ENCODE measurements at regions not wholly inside any gene's neighbourhood (a gene's known extent, or its start where the extent isn't known, plus 50 kb on each side); places are given as distances from the start of the nearest gene placed in this dataset.

DNA sequence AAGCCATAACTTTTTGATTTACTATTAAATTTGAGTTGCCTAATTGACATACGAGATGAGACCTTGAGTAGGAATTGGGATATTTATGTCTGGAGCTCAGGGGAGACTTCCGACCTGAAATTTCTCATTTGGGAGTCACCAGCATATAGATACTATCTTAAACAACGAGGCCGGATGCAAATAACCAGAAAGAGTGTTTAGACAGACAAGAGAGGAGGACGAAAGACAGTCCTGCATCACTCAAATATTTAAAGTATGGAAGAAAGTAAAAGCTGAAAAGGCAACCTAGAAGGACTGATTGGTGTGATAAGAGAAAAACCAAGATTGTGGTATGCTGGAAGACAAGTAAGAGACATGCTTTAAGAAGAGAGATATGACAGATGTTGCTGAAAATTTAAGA is 675.0 kb upstream of the NUDT12 start:
- intact Hi-C loops (cut with DNase I; ENCODE audit: low total_unique reads), result no loop called here

DNA sequence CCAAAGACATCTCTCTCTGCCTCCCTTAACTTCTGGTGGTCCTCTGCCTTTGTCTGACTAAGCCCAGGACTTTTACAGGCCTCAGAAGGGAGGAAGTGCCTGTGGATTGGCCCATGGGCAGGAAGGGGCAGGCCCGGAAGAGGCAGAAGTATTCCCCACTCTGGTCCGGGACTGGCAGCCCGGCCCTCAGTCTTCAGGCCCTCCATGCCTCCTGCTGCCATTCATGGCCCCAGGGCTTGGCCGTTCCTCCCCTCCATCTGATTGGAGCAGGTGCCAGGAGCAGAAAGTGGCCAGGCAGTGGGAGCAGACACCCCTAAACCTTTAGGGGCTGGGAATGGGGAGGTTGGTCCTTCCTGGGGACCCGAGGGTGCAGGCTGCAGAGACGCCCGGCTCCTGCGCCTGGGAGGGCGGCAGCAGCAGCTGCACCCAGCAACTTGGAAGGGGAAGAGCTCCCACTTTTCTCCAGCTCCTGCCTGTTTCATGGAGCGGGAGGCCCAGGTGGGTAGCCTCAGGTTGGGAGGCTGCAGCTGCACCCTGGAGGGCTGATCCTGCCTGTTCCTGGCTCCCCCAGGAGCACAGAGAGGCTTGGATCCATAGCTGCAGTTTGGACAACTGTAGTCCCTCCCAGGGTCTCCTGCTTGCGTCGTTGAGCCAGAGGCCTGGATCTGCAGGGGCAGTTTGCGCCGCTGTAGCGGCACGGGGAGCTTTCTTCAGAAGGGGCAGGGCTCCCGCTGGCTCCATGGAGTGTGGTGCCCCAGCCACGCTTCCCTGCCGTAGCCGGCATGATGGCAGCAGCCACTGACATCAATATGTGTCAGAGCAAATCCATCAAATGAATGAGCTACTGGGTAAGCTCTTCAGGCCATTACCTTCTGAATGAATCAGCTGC is 661.5 kb upstream of the NUDT12 start:
- TF ChIP-seq, protein P1, sequence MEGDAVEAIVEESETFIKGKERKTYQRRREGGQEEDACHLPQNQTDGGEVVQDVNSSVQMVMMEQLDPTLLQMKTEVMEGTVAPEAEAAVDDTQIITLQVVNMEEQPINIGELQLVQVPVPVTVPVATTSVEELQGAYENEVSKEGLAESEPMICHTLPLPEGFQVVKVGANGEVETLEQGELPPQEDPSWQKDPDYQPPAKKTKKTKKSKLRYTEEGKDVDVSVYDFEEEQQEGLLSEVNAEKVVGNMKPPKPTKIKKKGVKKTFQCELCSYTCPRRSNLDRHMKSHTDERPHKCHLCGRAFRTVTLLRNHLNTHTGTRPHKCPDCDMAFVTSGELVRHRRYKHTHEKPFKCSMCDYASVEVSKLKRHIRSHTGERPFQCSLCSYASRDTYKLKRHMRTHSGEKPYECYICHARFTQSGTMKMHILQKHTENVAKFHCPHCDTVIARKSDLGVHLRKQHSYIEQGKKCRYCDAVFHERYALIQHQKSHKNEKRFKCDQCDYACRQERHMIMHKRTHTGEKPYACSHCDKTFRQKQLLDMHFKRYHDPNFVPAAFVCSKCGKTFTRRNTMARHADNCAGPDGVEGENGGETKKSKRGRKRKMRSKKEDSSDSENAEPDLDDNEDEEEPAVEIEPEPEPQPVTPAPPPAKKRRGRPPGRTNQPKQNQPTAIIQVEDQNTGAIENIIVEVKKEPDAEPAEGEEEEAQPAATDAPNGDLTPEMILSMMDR (IDR thresholded peaks at IDR 0.05), result no peak
- no peaks in the 10 kb centered on the region for H3K36me3 ChIP-seq
- no peaks in the 10 kb centered on the region for H3K27me3 ChIP-seq
- H3K4me3 ChIP-seq, result no peak overlapping the region
- no peak overlapping the region for H3K27ac ChIP-seq
- intact Hi-C loops (cut with DNase I; ENCODE audit: low total_unique reads), result no loop called here
- no peaks in the 10 kb centered on the region for H3K9me3 ChIP-seq
- DNase-seq, result no peak
- H3K4me1 ChIP-seq, result no peaks in the 10 kb centered on the region

More for the DNA sequence above, 675.0 kb upstream of the NUDT12 start:
- no peaks in the 10 kb centered on the region for H3K36me3 ChIP-seq
- no peak for DNase-seq
- H3K9me3 ChIP-seq, result no peaks in the 10 kb centered on the region
- H3K4me3 ChIP-seq, result no peak overlapping the region
- H3K27ac ChIP-seq, result no peak overlapping the region
- TF ChIP-seq, protein P1 (IDR thresholded peaks at IDR 0.05), result no peak
- peaks cover 0 to 14% (median 2%) of the 10 kb centered on the region in 4 donors for H3K4me1 ChIP-seq
- H3K27me3 ChIP-seq, result no peaks in the 10 kb centered on the region

DNA sequence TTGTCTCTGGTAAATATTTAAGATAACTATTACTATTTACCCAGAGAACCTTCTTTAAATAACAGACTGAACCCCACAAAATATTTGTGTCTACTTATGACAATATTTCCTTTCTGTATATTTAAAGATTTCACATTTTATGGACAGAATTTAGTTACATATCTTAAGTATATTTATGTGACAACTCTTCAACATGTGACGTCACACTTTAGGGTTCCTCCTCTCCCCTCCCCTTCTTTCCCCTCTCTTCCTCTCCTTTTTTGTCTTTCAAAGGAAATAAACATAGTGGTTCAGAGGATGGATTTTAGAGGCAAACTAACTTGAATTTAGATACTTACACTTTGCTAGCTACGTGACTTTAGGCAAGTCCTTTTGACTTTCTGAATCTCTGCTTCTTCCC is 655.6 kb upstream of the NUDT12 start:
- H3K9me3 ChIP-seq, result no peaks in the 10 kb centered on the region
- H3K4me3 ChIP-seq, result no peak overlapping the region
- TF ChIP-seq, protein P1 (IDR thresholded peaks at IDR 0.05), result no peak
- no peak for DNase-seq
- no peaks in the 10 kb centered on the region for H3K27me3 ChIP-seq
- no peaks in the 10 kb centered on the region for H3K36me3 ChIP-seq
- no peak overlapping the region for H3K27ac ChIP-seq
- intact Hi-C loops (cut with DNase I; ENCODE audit: low total_unique reads), result no loop called here
- H3K4me1 ChIP-seq, result no peaks in the 10 kb centered on the region

DNA sequence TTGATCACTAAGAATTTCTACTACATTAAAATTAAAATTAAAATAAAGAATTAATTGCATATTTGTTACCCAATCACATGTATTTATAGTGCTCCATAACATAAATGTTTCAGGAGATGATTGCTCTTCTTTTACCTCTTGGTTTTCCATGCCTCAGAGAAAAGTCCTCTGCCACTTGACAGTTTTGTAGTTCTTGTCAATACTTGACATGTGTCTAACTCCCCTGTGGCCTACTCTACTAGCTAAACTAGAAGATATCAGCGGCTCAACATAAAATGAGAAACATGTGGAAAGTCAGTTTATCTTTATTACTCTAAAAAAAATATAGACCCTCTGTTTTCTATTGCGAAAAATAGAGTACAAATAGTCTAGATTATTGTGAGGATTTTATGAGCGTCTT is 650.6 kb upstream of the NUDT12 start:
- TF ChIP-seq, protein P1 (IDR thresholded peaks at IDR 0.05), result no peak
- Histone ChIP-seq H3K4me1 (no peaks in the 10 kb centered on the region), H3K27ac (no peak overlapping the region), H3K4me3 (no peak overlapping the region), H3K27me3 (no peaks in the 10 kb centered on the region), H3K36me3 (no peaks in the 10 kb centered on the region), H3K9me3 (no peaks in the 10 kb centered on the region)
- DNase-seq, result no peak
- intact Hi-C loops (cut with DNase I; ENCODE audit: low total_unique reads), result no loop called here

DNA sequence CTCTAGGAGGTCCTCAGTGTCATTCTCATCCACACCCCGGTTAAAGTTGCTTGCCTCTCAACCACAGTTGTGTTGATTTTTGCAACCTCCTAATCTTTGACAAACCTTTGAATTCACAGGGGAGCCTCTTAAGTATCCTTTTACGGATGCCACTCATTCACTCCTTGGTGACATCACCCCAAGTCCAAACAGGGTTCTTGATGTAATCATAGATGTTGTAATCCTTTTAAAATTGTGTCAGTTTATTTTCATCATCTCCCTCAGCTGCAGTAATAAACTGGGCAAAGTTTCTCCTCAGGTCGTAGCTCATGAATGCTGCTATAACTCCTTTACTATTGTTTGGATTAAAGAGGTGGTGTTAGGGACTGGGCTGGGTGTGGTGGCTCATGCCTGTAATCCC is 637.2 kb upstream of the NUDT12 start:
- TF ChIP-seq, protein P1 (IDR thresholded peaks at IDR 0.05), result no peak
- Histone ChIP-seq H3K9me3 (no peaks in the 10 kb centered on the region), H3K27ac (no peak overlapping the region), H3K36me3 (no peaks in the 10 kb centered on the region), H3K27me3 (no peaks in the 10 kb centered on the region), H3K4me3 (no peak overlapping the region), H3K4me1 (no peaks in the 10 kb centered on the region)
- DNase-seq, result no peak
- intact Hi-C loops (cut with DNase I; ENCODE audit: low total_unique reads), result no loop called here
